GM13977 (cell line): ENCODE measurements at regions not wholly inside any gene's neighbourhood (a gene's known extent, or its start where the extent isn't known, plus 50 kb on each side); places are given as distances from the start of the nearest gene placed in this dataset.
"Not testable (repeated sequence)": the region's sequence is repeated elsewhere in the genome, so short reads cannot be mapped to it uniquely, and the experiment has no call there.

Source experiments
- DNase-seq: peaks from one replicate; pipeline ENCODE4 v3.0.0; 2012; ENCODE audit warnings: low spot score
- CTCF ChIP-seq: IDR thresholded peaks from 2 replicates; pipeline ENCODE4 v1.5.1; 2012; ENCODE audit warnings: mild to moderate bottlenecking, control low read depth; ENCODE audit not compliant: insufficient read depth; ENCODE audit errors: extremely low read depth, missing control alignments
- in situ Hi-C: fragments of 300-500 bp; cut with MboI; formaldehyde crosslinking; loops from one replicate; pipeline ENCODE4 v1.12.0; 2022; ENCODE audit warnings: low sequenced_read_pairs, low pct_unique_long_range_greater_than_20kb, mixed read lengths, inconsistent platforms; ENCODE audit not compliant: unreplicated experiment

GRCh38 chr5:108461628-108462367, 79.9 kb upstream of the FBXL17 start:
- TF ChIP-seq CTCF: no peak
- no peak for DNase-seq
- in situ Hi-C loops: no loop called here

- no peak for DNase-seq
- in situ Hi-C loops: no loop called here
- no peak for TF ChIP-seq CTCF
These were observed 77.9 kb upstream of the FBXL17 start for GRCh38 chr5:108459769-108460168.

GRCh38 chr5:108451269-108451668, 69.4 kb upstream of the FBXL17 start:
- in situ Hi-C loops: no loop called here

GRCh38 chr5:108444130-108444529, 62.2 kb upstream of the FBXL17 start:
- in situ Hi-C loops, DNase-seq: not testable (repeated sequence)

More at GRCh38 chr5:108451269-108451668, 69.4 kb upstream of the FBXL17 start:
- DNase-seq: no peak
- TF ChIP-seq CTCF: peak; percentile 25

- DNase-seq, in situ Hi-C loops: not testable (repeated sequence)
These were observed 60.3 kb upstream of the FBXL17 start for GRCh38 chr5:108442063-108442651.

GRCh38 chr5:108437425-108437824, 55.5 kb upstream of the FBXL17 start:
- in situ Hi-C loops: no loop called here
- DNase-seq: no peak
- no peak for TF ChIP-seq CTCF

GRCh38 chr5:108436696-108437095, 54.8 kb upstream of the FBXL17 start:
- no peak for TF ChIP-seq CTCF
- in situ Hi-C loops: no loop called here

More at GRCh38 chr5:108436696-108437095, 54.8 kb upstream of the FBXL17 start:
- DNase-seq: no peak
